ENCODE measurements at regions not wholly inside any gene's neighbourhood (a gene's known extent, or its start where the extent isn't known, plus 50 kb on each side); places are given as distances from the start of the nearest gene placed in this dataset.

GRCh38 chr2:157087373-157088002, 170.0 kb upstream of the GALNT5 start:
- CTCF ChIA-PET (ENCODE audit: low intra/inter-chr PET ratio, low total read pairs): no interaction called here
- Histone ChIP-seq H3K4me3 (replicated peaks in 1 of 3; ENCODE audit: insufficient read depth in 1 of 3, low read depth in 2 of 3, low read length in 3 of 3) (no peak overlapping the region), H3K27ac (ENCODE audit: extremely low read length, insufficient read depth, low read length) (no peak overlapping the region), H3K36me3 (replicated peaks in 1 of 2; ENCODE audit: control insufficient read depth in 1 of 2, insufficient read depth in 2 of 2, low read length in 2 of 2) (no peaks in the 10 kb centered on the region), H3K27me3 (ENCODE audit: control insufficient read depth in 1 of 2, insufficient read depth in 2 of 2, low read length in 2 of 2) (no peaks in the 10 kb centered on the region), H3K4me2 (ENCODE audit: low read depth, low read length) (no peak overlapping the region), H4K20me1 (ENCODE audit: insufficient read depth, low read length) (no peaks in the 10 kb centered on the region), H3K9me3 (ENCODE audit: low read length) (no peaks in the 10 kb centered on the region), H3K79me2 (ENCODE audit: insufficient read depth, low read length) (no peaks in the 10 kb centered on the region), H3K9ac (ENCODE audit: insufficient read depth, low read depth, low read length) (no peak overlapping the region), H3K4me1 (ENCODE audit: insufficient read depth, low read length) (no peaks in the 10 kb centered on the region), H2AFZ (ENCODE audit: low read length) (no peak overlapping the region)
- DNase-seq (ENCODE audit: low spot score) (no peak), ATAC-seq (no peak), FAIRE-seq (no peak)
- TF ChIP-seq MEF2D (CRISPR knock-in tag; IDR thresholded peaks at IDR 0.05) (no peak), ZNF850 (CRISPR knock-in tag; conservative IDR thresholded peaks at IDR 0.05) (no peak), PAX8 (CRISPR knock-in tag; IDR thresholded peaks at IDR 0.05; ENCODE audit: borderline replicate concordance) (no peak), SSRP1 (CRISPR knock-in tag; IDR thresholded peaks at IDR 0.05) (no peak), ZNF564 (CRISPR knock-in tag; IDR thresholded peaks at IDR 0.05) (no peak), ZFP1 (CRISPR knock-in tag; IDR thresholded peaks at IDR 0.05) (no peak), ZNF740 (CRISPR knock-in tag; IDR thresholded peaks at IDR 0.05) (no peak), HDAC1 (CRISPR knock-in tag; IDR thresholded peaks at IDR 0.05) (no peak), TOE1 (CRISPR knock-in tag; IDR thresholded peaks at IDR 0.05) (no peak)
- TF ChIP-seq, protein P1, sequence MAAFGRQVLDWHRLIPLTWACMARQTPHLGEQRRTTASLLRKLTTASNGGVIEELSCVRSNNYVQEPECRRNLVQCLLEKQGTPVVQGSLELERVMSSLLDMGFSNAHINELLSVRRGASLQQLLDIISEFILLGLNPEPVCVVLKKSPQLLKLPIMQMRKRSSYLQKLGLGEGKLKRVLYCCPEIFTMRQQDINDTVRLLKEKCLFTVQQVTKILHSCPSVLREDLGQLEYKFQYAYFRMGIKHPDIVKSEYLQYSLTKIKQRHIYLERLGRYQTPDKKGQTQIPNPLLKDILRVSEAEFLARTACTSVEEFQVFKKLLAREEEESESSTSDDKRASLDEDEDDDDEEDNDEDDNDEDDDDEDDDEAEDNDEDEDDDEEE (CRISPR knock-in tag; IDR thresholded peaks at IDR 0.05): no peak
- no TSS peak for BruUV-seq (replicated peaks)
- POLR2A ChIA-PET: no interaction called here
- WGBS (ENCODE audit: low lambda C conversion rate): 23% methylated on average over 13 of the region's 13 CpGs
- in situ Hi-C loops (cut with HindIII; ENCODE audit: extremely low pct_ligation_motif_present, low pct_unique_long_range_greater_than_20kb): no loop called here
- intact Hi-C loops (cut with micrococcal nuclease; ENCODE audit: unreplicated experiment): no loop called here

All from HepG2 (cell line).